HEK293 (cell line): ENCODE measurements at regions not wholly inside any gene's neighbourhood (a gene's known extent, or its start where the extent isn't known, plus 50 kb on each side); places are given as distances from the start of the nearest gene placed in this dataset.

ENCODE experiments used
- CTCF ChIA-PET: fragments of 350-600 bp; formaldehyde crosslinking; extraction: SDS; loops from one replicate; lab custom pipeline; 2021; ENCODE audit warnings: antibody characterized with exemption; lab: Yijun Ruan, JAX
- POLR2A ChIA-PET: fragments of 300-600 bp; formaldehyde crosslinking; extraction: SDS; loops from one replicate; lab custom pipeline; 2020; ENCODE audit warnings: antibody characterized with exemption, inconsistent platforms; lab: Yijun Ruan, JAX
- H3K27ac ChIP-seq: fragments of 200-500 bp; sonication (Bioruptor generic); 2 replicates; pipeline ENCODE4 v1.5.1; 2014; ENCODE audit warnings: low read depth, low read length, control low read depth, inconsistent platforms; ENCODE audit errors: extremely low read depth
- H3K36me3 ChIP-seq, 2 experiments: fragments of 200-500 bp in 1 of 2; sonication (Bioruptor generic) in 1 of 2; 1 replicate in 1 of 2; 2 replicates in 1 of 2; pipeline ENCODE4 v1.5.1; 2014 to 2017; ENCODE audit warnings: inconsistent platforms in 2 of 2, low read length in 2 of 2; ENCODE audit not compliant: control insufficient read depth in 2 of 2, insufficient read depth in 1 of 2
- H3K4me1 ChIP-seq: fragments of 200-500 bp; sonication (Bioruptor generic); 2 replicates; pipeline ENCODE4 v1.5.1; 2014; ENCODE audit warnings: mild to moderate bottlenecking, low read length, inconsistent platforms; ENCODE audit not compliant: control insufficient read depth, insufficient read depth
- H3K4me3 ChIP-seq: 2 replicates; pipeline ENCODE4 v1.5.1; 2011; ENCODE audit warnings: low read depth, mild to moderate bottlenecking, control low read depth, low read length, moderate library complexity
- H3K9me3 ChIP-seq: fragments of 200-500 bp; sonication (Bioruptor generic); 2 replicates; pipeline ENCODE4 v1.5.1; 2014; ENCODE audit warnings: low read depth, low read length, inconsistent platforms; ENCODE audit not compliant: control insufficient read depth, insufficient read depth
- FEZF1 ChIP-seq: fragments of 450-650 bp; formaldehyde crosslinking; IDR thresholded peaks from 2 replicates; pipeline ENCODE4 v1.5.1; 2016; ENCODE audit warnings: missing biosample characterization, missing genetic modification characterization
- GLIS2 ChIP-seq: fragments of 450-650 bp; formaldehyde crosslinking; IDR thresholded peaks from 2 replicates; pipeline ENCODE4 v1.5.1; 2016; ENCODE audit warnings: missing biosample characterization, missing genetic modification characterization
- HOXD13 ChIP-seq: sonication (generic); formaldehyde crosslinking; IDR thresholded peaks from 2 replicates; pipeline ENCODE4 v1.8.0; 2022; ENCODE audit warnings: missing genetic modification reagents, borderline replicate concordance
- PRDM10 ChIP-seq: fragments of 450-650 bp; formaldehyde crosslinking; IDR thresholded peaks from 2 replicates; pipeline ENCODE4 v1.5.1; 2016; ENCODE audit warnings: missing biosample characterization, missing genetic modification characterization
- RBAK ChIP-seq: fragments of 450-650 bp; formaldehyde crosslinking; IDR thresholded peaks from 2 replicates; pipeline ENCODE4 v1.5.1; 2016; ENCODE audit warnings: missing biosample characterization, missing genetic modification characterization
- REPIN1 ChIP-seq: fragments of 450-650 bp; formaldehyde crosslinking; IDR thresholded peaks from 2 replicates; pipeline ENCODE4 v1.5.1; 2017; ENCODE audit warnings: missing biosample characterization, missing genetic modification characterization, low read depth
- TRIM28 ChIP-seq: IDR thresholded peaks from 2 replicates; pipeline ENCODE4 v1.6.1; 2011; ENCODE audit warnings: low read length, control low read depth, borderline replicate concordance
- ZBTB17 ChIP-seq: fragments of 450-650 bp; formaldehyde crosslinking; IDR thresholded peaks from 2 replicates; pipeline ENCODE4 v1.5.1; 2016; ENCODE audit warnings: missing biosample characterization, missing genetic modification characterization
- ZBTB7A ChIP-seq: fragments of 450-650 bp; formaldehyde crosslinking; IDR thresholded peaks from 2 replicates; pipeline ENCODE4 v1.5.1; 2016; ENCODE audit warnings: low read depth, missing biosample characterization, missing genetic modification characterization
- ZNF132 ChIP-seq: fragments of 450-650 bp; formaldehyde crosslinking; IDR thresholded peaks from 2 replicates; pipeline ENCODE4 v1.5.1; 2017; ENCODE audit warnings: missing biosample characterization, missing genetic modification characterization, borderline replicate concordance
- ZNF221 ChIP-seq: fragments of 450-650 bp; formaldehyde crosslinking; IDR thresholded peaks from 2 replicates; pipeline ENCODE4 v1.5.1; 2017; ENCODE audit warnings: missing biosample characterization, missing genetic modification characterization, borderline replicate concordance
- ZNF416 ChIP-seq: fragments of 450-650 bp; formaldehyde crosslinking; IDR thresholded peaks from 2 replicates; pipeline ENCODE4 v1.5.1; 2016; ENCODE audit warnings: missing biosample characterization, missing genetic modification characterization
- ZNF423 ChIP-seq: fragments of 450-650 bp; formaldehyde crosslinking; IDR thresholded peaks from 2 replicates; pipeline ENCODE4 v1.5.1; 2016; ENCODE audit warnings: missing biosample characterization, missing genetic modification characterization
- ZNF555 ChIP-seq: fragments of 450-650 bp; formaldehyde crosslinking; conservative IDR thresholded peaks from 2 replicates; pipeline ENCODE4 v1.5.1; 2017; ENCODE audit warnings: missing biosample characterization, mild to moderate bottlenecking, missing genetic modification characterization, inconsistent platforms
- ZNF558 ChIP-seq: fragments of 450-650 bp; formaldehyde crosslinking; IDR thresholded peaks from 2 replicates; pipeline ENCODE4 v1.5.1; 2016; ENCODE audit warnings: missing biosample characterization, missing genetic modification characterization
- ZNF560 ChIP-seq: fragments of 450-650 bp; formaldehyde crosslinking; IDR thresholded peaks from 2 replicates; pipeline ENCODE4 v1.5.1; 2017; ENCODE audit warnings: missing biosample characterization, missing genetic modification characterization, borderline replicate concordance
- ZNF639 ChIP-seq: fragments of 450-650 bp; formaldehyde crosslinking; IDR thresholded peaks from 2 replicates; pipeline ENCODE4 v1.5.1; 2016; ENCODE audit warnings: missing biosample characterization, missing genetic modification characterization
- ZNF701 ChIP-seq: fragments of 450-650 bp; formaldehyde crosslinking; IDR thresholded peaks from 2 replicates; pipeline ENCODE4 v1.5.1; 2016; ENCODE audit warnings: missing biosample characterization, missing genetic modification characterization
- ZNF704 ChIP-seq: fragments of 450-650 bp; formaldehyde crosslinking; IDR thresholded peaks from 2 replicates; pipeline ENCODE4 v1.5.1; 2016; ENCODE audit warnings: missing biosample characterization, missing genetic modification characterization
- ZNF776 ChIP-seq: fragments of 450-650 bp; formaldehyde crosslinking; IDR thresholded peaks from 2 replicates; pipeline ENCODE4 v1.5.0; 2017; ENCODE audit warnings: missing biosample characterization, missing genetic modification characterization, borderline replicate concordance
- ZNF791 ChIP-seq: fragments of 450-650 bp; formaldehyde crosslinking; IDR thresholded peaks from 2 replicates; pipeline ENCODE4 v1.5.1; 2016; ENCODE audit warnings: missing biosample characterization, missing genetic modification characterization
- ZNF792 ChIP-seq: fragments of 450-650 bp; formaldehyde crosslinking; IDR thresholded peaks from 2 replicates; pipeline ENCODE4 v1.5.1; 2016; ENCODE audit warnings: missing biosample characterization, missing genetic modification characterization
- ZNF830 ChIP-seq: fragments of 450-650 bp; IDR thresholded peaks from 2 replicates; pipeline ENCODE4 v1.5.0; 2018; ENCODE audit warnings: missing biosample characterization, missing genetic modification characterization, low read depth, mild to moderate bottlenecking, moderate library complexity
- ZSCAN16 ChIP-seq: fragments of 450-650 bp; formaldehyde crosslinking; IDR thresholded peaks from 2 replicates; pipeline ENCODE4 v1.5.1; 2016; ENCODE audit warnings: missing biosample characterization, missing genetic modification characterization
- TF ChIP-seq, protein P1 (sequence below): sonication (generic); formaldehyde crosslinking; IDR thresholded peaks from 2 replicates; pipeline ENCODE4 v1.8.1; 2022; ENCODE audit warnings: mild to moderate bottlenecking, moderate library complexity, missing genetic modification reagents

DNA sequence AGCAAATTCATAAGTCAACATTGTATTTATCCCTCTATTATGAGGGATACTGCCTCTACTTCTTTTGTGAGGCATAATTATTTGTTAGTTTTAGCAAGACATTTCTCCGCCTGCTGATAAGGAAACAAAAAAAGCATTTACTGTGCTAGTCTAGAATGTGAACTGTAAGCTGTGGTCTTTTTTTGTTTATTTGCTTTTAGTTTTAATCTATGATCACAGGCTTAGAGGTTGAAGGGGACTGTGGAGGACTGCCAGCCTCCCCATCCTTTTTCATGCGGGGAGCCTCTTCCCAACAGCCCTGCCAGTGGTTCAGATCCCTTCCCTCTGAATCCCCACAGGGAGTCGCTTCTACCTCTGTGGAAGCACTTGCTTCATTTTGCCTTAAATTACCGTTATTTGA lies 331.0 kb upstream of the ROPN1 start:
- H3K4me1 ChIP-seq = no peaks in the 10 kb centered on the region
- no peak overlapping the region for H3K27ac ChIP-seq
- H3K4me3 ChIP-seq = no peak overlapping the region
- TF ChIP-seq ZNF558 (no peak), FEZF1 (peak; percentile 44)
- TF ChIP-seq, all 188 proteins: peak for 1
- H3K9me3 ChIP-seq = no peaks in the 10 kb centered on the region
- no peaks in the 10 kb centered on the region for H3K36me3 ChIP-seq
- POLR2A ChIA-PET = no interaction called here
- CTCF ChIA-PET = no interaction called here

DNA sequence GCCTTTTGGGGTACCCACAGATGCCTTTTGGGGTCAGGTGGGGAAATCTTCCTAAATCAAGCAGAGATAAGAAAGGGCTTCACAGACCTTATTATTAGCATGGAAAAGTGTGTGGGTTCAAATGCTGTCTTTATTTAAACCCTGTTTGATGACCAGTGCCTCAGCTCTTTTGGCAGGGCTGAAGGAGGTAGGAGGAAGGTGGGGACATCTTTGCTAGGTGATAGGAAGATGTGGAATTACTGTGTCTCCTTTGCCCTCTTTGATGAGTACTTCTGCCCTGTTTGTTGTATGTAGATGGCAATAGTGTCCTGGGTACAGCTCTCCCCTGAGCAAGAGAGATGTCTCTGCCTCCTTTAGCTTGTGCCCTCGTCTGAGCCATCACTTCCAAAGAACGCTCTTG lies 333.3 kb upstream of the ROPN1 start:
- Histone ChIP-seq H3K4me3 (no peak overlapping the region), H3K4me1 (no peaks in the 10 kb centered on the region; the same call in 1 of the 2 replicates), H3K9me3 (no peaks in the 10 kb centered on the region), H3K27ac (no peak overlapping the region), H3K36me3 (no peaks in the 10 kb centered on the region)
- TF ChIP-seq ZSCAN16 = no peak
- TF ChIP-seq GLIS2 (tag by site-specific recombination) = no peak
- no peak for TF ChIP-seq ZNF416 (tag by site-specific recombination)
- TF ChIP-seq ZNF830 (tag by site-specific recombination) = no peak
- TF ChIP-seq RBAK (tag by site-specific recombination) = no peak
- no peak for TF ChIP-seq FEZF1
- no peak for TF ChIP-seq REPIN1 (tag by site-specific recombination)
- TF ChIP-seq ZNF776 = no peak
- no peak for TF ChIP-seq ZNF704 (tag by site-specific recombination)
- no peak for TF ChIP-seq ZNF791 (tag by site-specific recombination)
- TF ChIP-seq ZNF423 (tag by site-specific recombination) = no peak
- TF ChIP-seq PRDM10 (tag by site-specific recombination) = no peak
- TF ChIP-seq HOXD13 (CRISPR knock-in tag) = no peak
- no peak for TF ChIP-seq TRIM28
- TF ChIP-seq, protein P1, sequence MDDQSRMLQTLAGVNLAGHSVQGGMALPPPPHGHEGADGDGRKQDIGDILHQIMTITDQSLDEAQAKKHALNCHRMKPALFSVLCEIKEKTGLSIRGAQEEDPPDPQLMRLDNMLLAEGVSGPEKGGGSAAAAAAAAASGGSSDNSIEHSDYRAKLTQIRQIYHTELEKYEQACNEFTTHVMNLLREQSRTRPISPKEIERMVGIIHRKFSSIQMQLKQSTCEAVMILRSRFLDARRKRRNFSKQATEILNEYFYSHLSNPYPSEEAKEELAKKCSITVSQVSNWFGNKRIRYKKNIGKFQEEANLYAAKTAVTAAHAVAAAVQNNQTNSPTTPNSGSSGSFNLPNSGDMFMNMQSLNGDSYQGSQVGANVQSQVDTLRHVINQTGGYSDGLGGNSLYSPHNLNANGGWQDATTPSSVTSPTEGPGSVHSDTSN (CRISPR knock-in tag) = no peak
- TF ChIP-seq ZNF560 (tag by site-specific recombination) = no peak
- TF ChIP-seq ZNF701 = no peak
- ChIA-PET CTCF (no interaction called here), POLR2A (no interaction called here)

GRCh38 chr3:124329723-124330122 lies 337.8 kb upstream of the ROPN1 start:
- no peaks in the 10 kb centered on the region for H3K36me3 ChIP-seq
- POLR2A ChIA-PET = interaction anchor here (0.7 kb wide), 1 partner anchor 63 kb away, joined by 3 read pairs; no protein-coding TSS in a partner anchor
- no peak overlapping the region for H3K27ac ChIP-seq
- no peaks in the 10 kb centered on the region for H3K9me3 ChIP-seq
- no peaks in the 10 kb centered on the region; the same call in 1 of the 2 replicates for H3K4me1 ChIP-seq
- CTCF ChIA-PET = interaction anchor here (0.6 to 1.1 kb wide), 2 partner anchors 123 to 139 kb away, joined by 3 read pairs; no protein-coding TSS in a partner anchor
- no peak overlapping the region for H3K4me3 ChIP-seq
- TF ChIP-seq ZNF132 (tag by site-specific recombination) (no peak), ZNF221 (tag by site-specific recombination) (no peak), ZBTB17 (tag by site-specific recombination) (no peak), ZNF792 (tag by site-specific recombination) (no peak), ZBTB7A (tag by site-specific recombination) (no peak), ZNF639 (tag by site-specific recombination) (no peak), ZNF555 (tag by site-specific recombination) (no peak), ZNF560 (tag by site-specific recombination) (no peak)
